ENCODE measurements at regions not wholly inside any gene's neighbourhood (a gene's known extent, or its start where the extent isn't known, plus 50 kb on each side); places are given as distances from the start of the nearest gene placed in this dataset.

DNA sequence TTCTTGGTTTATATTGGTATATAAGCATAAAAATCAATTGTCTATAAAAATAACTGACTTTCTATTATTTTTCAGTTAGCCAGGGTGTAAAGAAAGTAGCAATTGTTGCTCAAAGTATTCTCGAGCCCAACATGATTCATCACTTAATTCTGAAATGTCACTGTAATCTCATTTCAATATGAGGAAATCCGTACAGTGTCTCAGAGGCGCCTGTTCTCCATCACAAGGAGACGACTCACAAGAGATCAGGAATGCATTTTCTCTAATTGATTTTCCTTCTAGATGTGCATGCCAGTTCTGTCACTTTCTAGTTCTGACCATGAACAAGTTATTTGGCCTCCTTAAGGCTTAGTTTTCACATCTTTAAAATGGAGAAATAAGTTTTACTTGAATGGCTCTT lies 753.1 kb downstream of the MAFB start:
- POLR2A ChIA-PET, result no interaction called here
- CTCF ChIA-PET, result no interaction called here
- TF ChIP-seq, protein P1, sequence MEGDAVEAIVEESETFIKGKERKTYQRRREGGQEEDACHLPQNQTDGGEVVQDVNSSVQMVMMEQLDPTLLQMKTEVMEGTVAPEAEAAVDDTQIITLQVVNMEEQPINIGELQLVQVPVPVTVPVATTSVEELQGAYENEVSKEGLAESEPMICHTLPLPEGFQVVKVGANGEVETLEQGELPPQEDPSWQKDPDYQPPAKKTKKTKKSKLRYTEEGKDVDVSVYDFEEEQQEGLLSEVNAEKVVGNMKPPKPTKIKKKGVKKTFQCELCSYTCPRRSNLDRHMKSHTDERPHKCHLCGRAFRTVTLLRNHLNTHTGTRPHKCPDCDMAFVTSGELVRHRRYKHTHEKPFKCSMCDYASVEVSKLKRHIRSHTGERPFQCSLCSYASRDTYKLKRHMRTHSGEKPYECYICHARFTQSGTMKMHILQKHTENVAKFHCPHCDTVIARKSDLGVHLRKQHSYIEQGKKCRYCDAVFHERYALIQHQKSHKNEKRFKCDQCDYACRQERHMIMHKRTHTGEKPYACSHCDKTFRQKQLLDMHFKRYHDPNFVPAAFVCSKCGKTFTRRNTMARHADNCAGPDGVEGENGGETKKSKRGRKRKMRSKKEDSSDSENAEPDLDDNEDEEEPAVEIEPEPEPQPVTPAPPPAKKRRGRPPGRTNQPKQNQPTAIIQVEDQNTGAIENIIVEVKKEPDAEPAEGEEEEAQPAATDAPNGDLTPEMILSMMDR (IDR thresholded peaks at IDR 0.05; ENCODE audit: insufficient read depth, low read length, missing control alignments), result no peak

DNA sequence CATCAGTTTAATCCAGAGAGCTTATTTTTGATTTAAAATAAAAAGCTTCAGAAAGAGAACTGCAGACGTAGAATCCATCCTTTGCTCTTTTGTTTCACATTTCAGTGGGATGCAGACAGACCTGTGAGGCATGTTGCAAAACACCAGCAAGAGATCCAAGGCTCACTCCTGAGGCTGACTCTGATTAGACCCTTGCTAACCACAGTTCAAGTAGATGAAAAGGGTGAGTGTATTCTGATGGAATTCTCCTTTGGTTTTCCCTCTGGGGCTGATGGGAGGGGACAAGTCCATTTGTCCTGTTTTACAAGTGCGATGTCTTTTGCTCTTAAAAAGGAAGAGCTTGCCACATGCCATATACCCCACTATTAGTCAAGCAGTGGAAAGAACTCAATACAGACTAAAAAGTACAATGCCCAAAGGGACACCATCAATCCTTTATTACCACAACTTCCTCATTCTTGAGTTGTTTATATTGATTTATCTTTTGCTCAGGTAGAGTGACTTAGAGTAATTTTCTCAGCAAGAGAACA lies 772.7 kb downstream of the MAFB start:
- CTCF ChIA-PET, result no interaction called here
- DNase-seq (ENCODE audit: low read depth, low spot score), result no peak

More for the DNA sequence above, 753.1 kb downstream of the MAFB start:
- no peak for DNase-seq (ENCODE audit: low read depth, low spot score)
- no peak overlapping the region for H3K4me3 ChIP-seq (ENCODE audit: low read depth, low read length)

GRCh38 chr20:39913274-39913673 lies 775.8 kb downstream of the MAFB start:
- no peak overlapping the region for H3K4me3 ChIP-seq (ENCODE audit: low read depth, low read length)
- CTCF ChIA-PET, result no interaction called here
- TF ChIP-seq, protein P1 (IDR thresholded peaks at IDR 0.05; ENCODE audit: insufficient read depth, low read length, missing control alignments), result no peak
- POLR2A ChIA-PET, result no interaction called here
- DNase-seq (ENCODE audit: low read depth, low spot score), result no peak

More for the DNA sequence above, 772.7 kb downstream of the MAFB start:
- POLR2A ChIA-PET, result no interaction called here
- TF ChIP-seq, protein P1 (IDR thresholded peaks at IDR 0.05; ENCODE audit: insufficient read depth, low read length, missing control alignments), result no peak
- no peak overlapping the region for H3K4me3 ChIP-seq (ENCODE audit: low read depth, low read length)

- DNase-seq (ENCODE audit: low read depth, low spot score), result no peak
- H3K4me3 ChIP-seq (ENCODE audit: low read depth, low read length), result no peak overlapping the region
- TF ChIP-seq, protein P1 (IDR thresholded peaks at IDR 0.05; ENCODE audit: insufficient read depth, low read length, missing control alignments), result no peak
- CTCF ChIA-PET, result no interaction called here
- POLR2A ChIA-PET, result no interaction called here
Measured at GRCh38 chr20:39911497-39911896, 777.5 kb downstream of the MAFB start.

GRCh38 chr20:39910536-39910935 lies 778.5 kb downstream of the MAFB start:
- no peak overlapping the region for H3K4me3 ChIP-seq (ENCODE audit: low read depth, low read length)
- CTCF ChIA-PET, result no interaction called here
- TF ChIP-seq, protein P1 (IDR thresholded peaks at IDR 0.05; ENCODE audit: insufficient read depth, low read length, missing control alignments), result no peak
- POLR2A ChIA-PET, result no interaction called here
- no peak for DNase-seq (ENCODE audit: low read depth, low spot score)

DNA sequence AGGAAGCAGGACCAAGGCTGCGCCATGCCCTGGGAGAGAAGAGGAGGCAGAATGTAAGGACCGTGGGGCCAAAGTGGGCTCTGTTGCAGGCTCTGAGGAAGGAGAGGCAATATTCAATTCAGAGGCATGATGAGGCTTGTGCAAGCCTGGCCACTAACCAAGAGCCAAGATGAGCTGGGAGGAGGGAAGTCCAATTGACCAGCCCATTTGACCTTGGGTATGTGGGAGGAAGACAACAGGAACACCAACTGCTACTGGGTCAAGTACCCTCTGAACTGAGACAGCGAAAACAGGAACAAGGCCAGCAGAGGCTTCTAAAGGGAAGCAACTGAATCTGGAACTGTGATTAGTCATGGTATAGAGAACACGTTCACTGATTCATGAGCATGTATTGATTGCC lies 779.6 kb downstream of the MAFB start:
- CTCF ChIA-PET, result no interaction called here
- no peak for DNase-seq (ENCODE audit: low read depth, low spot score)
- POLR2A ChIA-PET, result no interaction called here
- no peak overlapping the region for H3K4me3 ChIP-seq (ENCODE audit: low read depth, low read length)
- TF ChIP-seq, protein P1 (IDR thresholded peaks at IDR 0.05; ENCODE audit: insufficient read depth, low read length, missing control alignments), result no peak

Data from AG04449 (cell line).